Psoas muscle (tissue), 7 donors: ENCODE measurements at regions not wholly inside any gene's neighbourhood (a gene's known extent, or its start where the extent isn't known, plus 50 kb on each side); places are given as distances from the start of the nearest gene placed in this dataset.

Source experiments
- ATAC-seq, 4 donors: fragments of 200-7000 bp; cut with Tn5 transposase; one replicate each; pipeline ENCODE4 v1.9.1; 2020; ENCODE audit warnings: moderate library complexity in 3 of 4, mild to moderate bottlenecking in 2 of 4
- DNase-seq, 2 donors: peaks; one replicate each; pipeline ENCODE4 v3.0.0-alpha.2; 2020
- H3K27ac ChIP-seq: fragments of 200-600 bp; one replicate; pipeline ENCODE4 v1.8.0; 2022
- H3K27me3 ChIP-seq, 3 donors: fragments of 200-600 bp in 1 of 3; one replicate each; pipeline versions ENCODE4 v1.6.1 to v1.8.0; 2013 to 2022; ENCODE audit warnings: low read length in 2 of 3, mild to moderate bottlenecking in 2 of 3, moderate library complexity in 1 of 3; ENCODE audit not compliant: insufficient read depth in 3 of 3
- H3K36me3 ChIP-seq, 2 donors: fragments of 200-600 bp in 1 of 2; one replicate each; pipeline versions ENCODE4 v1.6.1 to v1.8.0; 2013 to 2022; ENCODE audit warnings: low read depth in 1 of 2, mild to moderate bottlenecking in 1 of 2, moderate library complexity in 1 of 2; ENCODE audit not compliant: insufficient read depth in 1 of 2
- H3K4me1 ChIP-seq: fragments of 200-600 bp; one replicate; pipeline ENCODE4 v1.8.0; 2022
- H3K4me3 ChIP-seq: fragments of 200-600 bp; one replicate; pipeline ENCODE4 v1.8.0; 2022; ENCODE audit warnings: mild to moderate bottlenecking
- H3K9me3 ChIP-seq: fragments of 200-600 bp; one replicate; pipeline ENCODE4 v1.8.0; 2022
- CTCF ChIP-seq: fragments of 200-600 bp; IDR thresholded peaks from one replicate; pipeline ENCODE4 v1.8.0; 2022; ENCODE audit warnings: antibody characterized with exemption
- WGBS, 3 donors: extraction: QIAGEN DNeasy Blood & Tissue Kit; methylation state at CpG; one replicate each; pipeline versions ENCODE4 v1.1.6 to v1.1.7; 2013; 5-methylcytosine and 5-hydroxymethylcytosine counted together
- intact Hi-C, 2 donors: fragments of 100-400 bp; cut with DNase I; formaldehyde crosslinking; loops; one replicate each; pipeline versions ENCODE4 v1.11.0 to v1.14.2; 2022
- donor health status: healthy with polysubstance abuse.
- donor health status: DM: no; HTN: no; CAD: no; lungs with moderate emphysema.
- donor health status: Bipolar disorder and iron deficiency.
- donor health status: healthy.
- donor health status: DM: yes; HTN: yes; CAD: no.
- donor health status: DM: no; HTN: no; CAD: no.
- donor health status: DM: yes; HTN: yes; CAD: no.

- peak; percentile 51 to 64 (median 60) for ATAC-seq
- Histone ChIP-seq H3K4me1 (peaks cover 53% of the 10 kb centered on the region), H3K27ac (peak overlapping the region; percentile 86), H3K36me3 (no peaks in the 10 kb centered on the region), H3K4me3 (peak overlapping the region; percentile 51), H3K9me3 (no peaks in the 10 kb centered on the region), H3K27me3 (no peaks in the 10 kb centered on the region)
- intact Hi-C loops: loop anchor here in 1 of 2 donors (5.0 kb wide), 1 partner anchor 85 kb away; the partner anchor contains the start of gene MAML3
- TF ChIP-seq CTCF: no peak
- DNase-seq: peak; percentile 78 to 86
- WGBS, 3 donors: 4 to 6% (median 4%) methylated on average over 16 of the region's 16 CpGs
These were observed 83.8 kb upstream of the MAML3 start for GRCh38 chr4:140237616-140238350.

- no peak for DNase-seq
- no peaks in the 10 kb centered on the region for H3K27me3 ChIP-seq
- no peak overlapping the region for H3K4me3 ChIP-seq
- intact Hi-C loops: loop anchor here in 1 of 2 donors (5.0 kb wide), 1 partner anchor 84 kb away; the partner anchor contains the start of gene MAML3
- no peaks in the 10 kb centered on the region for H3K36me3 ChIP-seq
- 78 to 79% (median 78%) methylated on average over 9 of the region's 9 CpGs for WGBS, 3 donors
- no peaks in the 10 kb centered on the region for H3K9me3 ChIP-seq
- ATAC-seq: no peak
- peak overlapping the region; percentile 86 for H3K27ac ChIP-seq
- TF ChIP-seq CTCF: no peak
- H3K4me1 ChIP-seq: peaks cover 52% of the 10 kb centered on the region
These were observed 82.7 kb upstream of the MAML3 start for GRCh38 chr4:140236654-140237169.

- Histone ChIP-seq H3K27me3 (no peaks in the 10 kb centered on the region), H3K9me3 (no peaks in the 10 kb centered on the region), H3K4me1 (peaks cover 43% of the 10 kb centered on the region), H3K27ac (no peak overlapping the region), H3K4me3 (no peak overlapping the region), H3K36me3 (no peaks in the 10 kb centered on the region)
- ATAC-seq (no peak), DNase-seq (no peak)
- 84 to 93% (median 92%) methylated on average over 3 of the region's 3 CpGs for WGBS, 3 donors
- intact Hi-C loops: loop anchor here in 1 of 2 donors (5.0 kb wide), 1 partner anchor 82 kb away; the partner anchor contains the start of gene MAML3
- TF ChIP-seq CTCF: no peak
These were observed 80.7 kb upstream of the MAML3 start for GRCh38 chr4:140234697-140235060.

- ATAC-seq (peak in 1 of 4 donors; percentile 29), DNase-seq (no peak)
- Histone ChIP-seq H3K27me3 (no peaks in the 10 kb centered on the region), H3K4me1 (peaks cover 36% of the 10 kb centered on the region), H3K9me3 (no peaks in the 10 kb centered on the region), H3K4me3 (no peak overlapping the region), H3K27ac (peak overlapping the region; percentile 47), H3K36me3 (no peaks in the 10 kb centered on the region)
- WGBS, 3 donors: 40 to 47% (median 41%) methylated on average over 6 of the region's 6 CpGs
- TF ChIP-seq CTCF: no peak
- intact Hi-C loops: no loop called here
These were observed 80.1 kb upstream of the MAML3 start for GRCh38 chr4:140233791-140234696.
